ENCODE measurements at regions not wholly inside any gene's neighbourhood (a gene's known extent, or its start where the extent isn't known, plus 50 kb on each side); places are given as distances from the start of the nearest gene placed in this dataset.

DNA sequence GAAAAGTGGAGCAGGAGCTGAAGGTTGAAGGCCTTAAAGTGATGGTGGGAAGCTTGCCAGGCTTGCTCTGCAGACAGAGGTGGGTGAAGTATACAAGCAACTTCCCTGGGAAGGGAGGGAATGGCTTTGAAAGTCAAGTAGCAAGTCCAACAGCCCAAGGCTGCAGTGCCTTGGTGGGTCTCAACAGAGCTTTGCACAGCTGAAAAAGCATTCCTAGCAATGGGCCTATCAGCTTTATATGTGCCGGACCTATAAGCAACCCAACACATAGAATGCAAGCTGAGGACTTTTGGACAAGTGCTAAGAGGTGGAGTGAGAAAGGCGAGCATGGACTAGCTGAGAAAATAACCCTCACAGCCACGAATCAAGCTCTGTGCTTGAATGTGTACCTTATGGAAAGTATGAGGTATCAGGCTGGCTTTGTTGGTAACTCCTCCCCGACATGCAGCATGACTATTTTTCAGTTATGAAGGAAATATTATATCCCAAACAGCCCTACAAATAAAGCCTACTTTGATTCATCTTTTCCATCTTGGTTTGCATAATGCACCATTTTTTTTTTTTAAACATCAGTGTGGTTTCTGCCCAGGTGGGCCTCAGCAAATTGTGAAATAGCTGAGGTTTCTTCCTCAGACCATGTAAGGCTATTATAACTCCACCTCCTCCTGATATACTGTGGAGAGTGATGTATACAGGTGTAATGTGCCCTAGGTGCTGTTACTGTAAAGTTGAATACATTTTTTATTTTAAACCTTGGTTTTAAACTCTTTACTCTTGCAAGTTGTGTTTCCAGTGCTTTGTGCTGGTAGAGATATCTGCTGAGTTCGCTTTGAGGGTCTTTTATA is 241.4 kb upstream of the CXCR4 start:
- Histone ChIP-seq H3K4me3 (no peak overlapping the region), H3K36me3 (no peaks in the 10 kb centered on the region), H3K9me3 (no peaks in the 10 kb centered on the region), H3K27me3 (no peaks in the 10 kb centered on the region), H3K27ac (no peak overlapping the region), H3K4me1 (no peaks in the 10 kb centered on the region)
- no peak for DNase-seq (ENCODE audit: low spot score in 2 of 2)
- 88 to 93% methylated on average over 5 of the region's 5 CpGs for WGBS, 2 donors
- TF ChIP-seq, protein P1, sequence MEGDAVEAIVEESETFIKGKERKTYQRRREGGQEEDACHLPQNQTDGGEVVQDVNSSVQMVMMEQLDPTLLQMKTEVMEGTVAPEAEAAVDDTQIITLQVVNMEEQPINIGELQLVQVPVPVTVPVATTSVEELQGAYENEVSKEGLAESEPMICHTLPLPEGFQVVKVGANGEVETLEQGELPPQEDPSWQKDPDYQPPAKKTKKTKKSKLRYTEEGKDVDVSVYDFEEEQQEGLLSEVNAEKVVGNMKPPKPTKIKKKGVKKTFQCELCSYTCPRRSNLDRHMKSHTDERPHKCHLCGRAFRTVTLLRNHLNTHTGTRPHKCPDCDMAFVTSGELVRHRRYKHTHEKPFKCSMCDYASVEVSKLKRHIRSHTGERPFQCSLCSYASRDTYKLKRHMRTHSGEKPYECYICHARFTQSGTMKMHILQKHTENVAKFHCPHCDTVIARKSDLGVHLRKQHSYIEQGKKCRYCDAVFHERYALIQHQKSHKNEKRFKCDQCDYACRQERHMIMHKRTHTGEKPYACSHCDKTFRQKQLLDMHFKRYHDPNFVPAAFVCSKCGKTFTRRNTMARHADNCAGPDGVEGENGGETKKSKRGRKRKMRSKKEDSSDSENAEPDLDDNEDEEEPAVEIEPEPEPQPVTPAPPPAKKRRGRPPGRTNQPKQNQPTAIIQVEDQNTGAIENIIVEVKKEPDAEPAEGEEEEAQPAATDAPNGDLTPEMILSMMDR (IDR thresholded peaks at IDR 0.05) = no peak
- TF ChIP-seq POLR2A (IDR thresholded peaks at IDR 0.05) = no peak

DNA sequence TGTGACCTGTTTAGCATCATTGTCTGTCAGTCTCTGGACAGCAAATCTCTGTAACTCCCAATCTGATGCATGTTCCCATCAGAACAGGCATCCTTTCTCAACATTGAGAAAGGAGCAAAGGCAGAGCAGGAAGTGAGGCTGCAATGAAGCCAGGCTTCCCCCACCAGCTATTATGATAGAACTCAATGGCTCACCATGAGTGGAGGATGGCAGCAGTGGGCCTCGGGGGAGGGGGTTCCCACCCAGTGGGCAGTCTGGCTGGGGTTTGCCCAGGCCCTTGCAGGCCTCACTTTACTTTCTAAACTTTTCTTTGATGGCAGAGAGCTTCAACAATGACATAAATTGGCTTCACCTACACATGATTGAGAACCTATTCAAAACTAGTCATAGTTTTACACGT is 240.6 kb upstream of the CXCR4 start:
- H3K27me3 ChIP-seq = no peaks in the 10 kb centered on the region
- H3K4me1 ChIP-seq = no peaks in the 10 kb centered on the region
- DNase-seq (ENCODE audit: low spot score in 2 of 2) = no peak
- H3K9me3 ChIP-seq = no peaks in the 10 kb centered on the region
- no peak overlapping the region for H3K27ac ChIP-seq
- H3K36me3 ChIP-seq = no peaks in the 10 kb centered on the region
- no peak for TF ChIP-seq POLR2A (IDR thresholded peaks at IDR 0.05)
- TF ChIP-seq, protein P1 (IDR thresholded peaks at IDR 0.05) = no peak
- TF ChIP-seq EP300 (IDR thresholded peaks at IDR 0.05) = no peak
- 74 to 84% methylated on average over 2 of the region's 2 CpGs for WGBS, 2 donors
- no peak overlapping the region for H3K4me3 ChIP-seq

DNA sequence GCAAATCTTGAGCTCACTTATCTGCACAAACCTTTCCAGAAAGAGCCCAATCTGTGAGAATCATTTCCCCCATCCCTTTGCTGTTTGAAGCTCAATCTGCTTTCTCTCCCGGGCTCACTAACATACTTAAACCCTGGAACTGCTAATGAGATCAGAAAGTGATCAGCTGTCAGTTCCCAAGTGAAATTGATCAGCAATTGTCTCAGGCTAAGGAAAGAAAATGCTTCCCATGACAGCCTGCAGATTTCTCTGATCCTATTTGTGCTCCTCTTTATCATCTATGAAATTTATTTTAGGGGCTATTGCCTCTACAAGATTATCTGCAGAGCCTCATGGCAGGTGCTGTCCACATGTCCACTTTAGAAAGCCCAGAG is 239.0 kb upstream of the CXCR4 start:
- Histone ChIP-seq H3K36me3 (no peaks in the 10 kb centered on the region), H3K4me3 (no peak overlapping the region), H3K4me1 (no peaks in the 10 kb centered on the region), H3K27me3 (no peaks in the 10 kb centered on the region), H3K9me3 (no peaks in the 10 kb centered on the region), H3K27ac (no peak overlapping the region)
- 42 to 56% methylated on average over 1 of the region's 1 CpG for WGBS, 2 donors
- no peak for TF ChIP-seq EP300 (IDR thresholded peaks at IDR 0.05)
- no peak for TF ChIP-seq POLR2A (IDR thresholded peaks at IDR 0.05)
- TF ChIP-seq, protein P1 (IDR thresholded peaks at IDR 0.05) = no peak
- no peak for DNase-seq (ENCODE audit: low spot score in 2 of 2)

DNA sequence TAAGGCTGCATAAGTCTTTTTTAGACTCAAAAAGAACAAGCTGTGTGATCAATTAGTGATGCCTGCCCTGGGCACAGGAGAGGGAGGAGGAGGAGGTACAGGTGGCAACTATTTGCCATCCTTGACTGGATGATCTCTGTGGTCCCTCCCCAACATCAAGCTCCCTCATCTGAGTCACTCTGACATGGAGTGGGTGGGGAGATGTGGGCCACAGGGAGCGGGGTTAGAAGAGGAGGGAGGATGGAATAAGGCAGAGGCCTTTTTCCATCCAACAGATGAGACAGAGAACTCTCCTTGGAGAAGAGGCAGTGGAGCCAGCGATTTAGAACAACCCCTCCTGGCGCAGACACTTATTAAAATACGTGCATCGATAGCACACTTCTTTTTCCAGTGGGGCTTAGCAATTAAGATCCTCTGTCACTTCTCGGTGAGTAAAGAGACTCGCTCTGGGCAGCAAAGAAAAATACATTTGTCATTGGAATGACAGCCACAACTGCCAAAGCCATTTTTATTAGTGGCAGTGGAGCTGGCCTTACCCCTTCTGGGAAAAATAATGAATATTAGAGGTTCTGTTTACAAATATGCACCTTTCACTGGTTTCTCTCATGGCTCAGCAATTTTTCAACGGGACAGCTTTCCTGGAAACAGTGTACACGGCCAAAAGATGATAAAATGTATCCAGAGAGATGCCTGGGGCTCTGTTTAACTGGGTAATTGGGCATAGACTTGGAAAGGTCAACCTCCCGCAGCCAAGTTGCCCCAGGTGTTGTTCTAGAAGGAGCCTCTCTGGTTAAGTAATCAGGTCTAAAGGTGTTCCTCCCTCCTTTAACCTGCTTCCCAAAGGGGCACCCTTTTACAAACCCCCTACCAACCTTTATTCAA is 238.4 kb upstream of the CXCR4 start:
- no peaks in the 10 kb centered on the region for H3K36me3 ChIP-seq
- no peak for TF ChIP-seq EP300 (IDR thresholded peaks at IDR 0.05)
- TF ChIP-seq, protein P1 (IDR thresholded peaks at IDR 0.05) = no peak
- TF ChIP-seq POLR2A (IDR thresholded peaks at IDR 0.05) = no peak
- no peaks in the 10 kb centered on the region for H3K27me3 ChIP-seq
- no peak for DNase-seq (ENCODE audit: low spot score in 2 of 2)
- H3K4me1 ChIP-seq = no peaks in the 10 kb centered on the region
- H3K4me3 ChIP-seq = no peak overlapping the region
- WGBS, 2 donors = 73 to 83% methylated on average over 10 of the region's 10 CpGs
- no peak overlapping the region for H3K27ac ChIP-seq
- H3K9me3 ChIP-seq = no peaks in the 10 kb centered on the region

DNA sequence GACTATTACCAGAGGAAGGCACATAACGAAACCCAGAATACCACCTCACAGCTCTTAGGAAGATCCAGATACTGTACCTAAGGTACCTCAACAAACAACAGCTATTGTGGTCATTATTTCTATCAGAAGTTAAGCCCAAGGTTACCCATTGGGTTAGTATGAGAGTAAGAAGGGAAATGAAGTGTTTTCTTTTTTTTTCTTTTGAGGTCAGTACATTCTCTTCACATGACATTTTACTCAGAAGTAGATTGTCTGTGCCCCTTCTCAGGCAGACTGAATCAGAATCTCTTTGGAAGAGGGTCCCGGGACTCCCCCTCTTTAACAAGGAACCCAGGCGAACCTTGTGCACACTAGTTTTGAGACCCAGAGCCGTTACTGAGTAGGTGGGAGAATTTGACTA is 233.7 kb upstream of the CXCR4 start:
- Histone ChIP-seq H3K27ac (no peak overlapping the region), H3K4me1 (no peaks in the 10 kb centered on the region), H3K9me3 (no peaks in the 10 kb centered on the region), H3K4me3 (no peak overlapping the region), H3K36me3 (no peaks in the 10 kb centered on the region), H3K27me3 (no peaks in the 10 kb centered on the region)
- 86% methylated on average over 4 of the region's 4 CpGs for WGBS, 2 donors
- DNase-seq (ENCODE audit: low spot score in 2 of 2) = no peak
- TF ChIP-seq EP300 (IDR thresholded peaks at IDR 0.05) (no peak), POLR2A (IDR thresholded peaks at IDR 0.05) (no peak)
- TF ChIP-seq, protein P1 (IDR thresholded peaks at IDR 0.05) = no peak

Measured in tibial nerve (tissue), 4 donors.